ENCODE measurements at regions not wholly inside any gene's neighbourhood (a gene's known extent, or its start where the extent isn't known, plus 50 kb on each side); places are given as distances from the start of the nearest gene placed in this dataset.
"Not testable (repeated sequence)": the region's sequence is repeated elsewhere in the genome, so short reads cannot be mapped to it uniquely, and the experiment has no call there.

DNA sequence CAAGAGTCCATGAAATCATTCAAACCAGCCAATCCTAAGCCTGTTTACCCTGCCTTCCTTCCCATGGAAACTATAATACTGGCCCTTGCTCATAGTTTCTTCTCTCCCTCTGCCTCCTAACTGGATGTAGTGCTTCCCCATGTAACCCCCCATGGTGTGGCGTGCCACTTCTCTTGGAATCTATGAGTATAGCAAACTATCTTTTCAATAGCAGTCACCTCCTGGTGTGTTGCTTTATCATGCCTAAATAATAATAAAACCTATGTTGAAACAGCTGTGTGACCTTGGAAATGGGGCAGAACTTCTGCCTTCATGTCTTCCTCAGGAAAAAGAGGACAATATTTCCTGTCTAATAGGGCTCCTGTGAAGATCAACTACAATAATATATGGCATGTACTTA lies 234.8 kb upstream of the EDNRA start:
- DNase-seq (ENCODE audit: low read depth) = no peak

DNA sequence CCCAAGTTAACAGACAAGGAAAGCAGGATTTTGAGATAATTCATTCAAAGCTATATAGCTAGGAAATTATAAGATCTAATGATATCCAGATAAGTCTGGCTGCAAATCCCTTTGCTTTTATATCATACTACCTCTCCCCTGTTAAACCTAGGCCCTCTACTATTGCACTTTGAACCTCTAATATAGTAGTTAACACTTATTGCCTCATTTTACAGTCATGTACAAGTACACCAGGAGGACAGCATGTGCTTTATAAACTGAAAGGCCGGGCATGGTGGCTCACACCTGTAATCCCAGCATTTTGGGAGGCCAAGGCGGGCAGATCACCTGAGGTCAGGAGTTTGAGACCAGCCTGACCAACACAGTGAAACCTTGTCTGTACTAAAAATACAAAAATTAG lies 234.4 kb upstream of the EDNRA start:
- not testable (repeated sequence) for DNase-seq (ENCODE audit: low read depth)

DNA sequence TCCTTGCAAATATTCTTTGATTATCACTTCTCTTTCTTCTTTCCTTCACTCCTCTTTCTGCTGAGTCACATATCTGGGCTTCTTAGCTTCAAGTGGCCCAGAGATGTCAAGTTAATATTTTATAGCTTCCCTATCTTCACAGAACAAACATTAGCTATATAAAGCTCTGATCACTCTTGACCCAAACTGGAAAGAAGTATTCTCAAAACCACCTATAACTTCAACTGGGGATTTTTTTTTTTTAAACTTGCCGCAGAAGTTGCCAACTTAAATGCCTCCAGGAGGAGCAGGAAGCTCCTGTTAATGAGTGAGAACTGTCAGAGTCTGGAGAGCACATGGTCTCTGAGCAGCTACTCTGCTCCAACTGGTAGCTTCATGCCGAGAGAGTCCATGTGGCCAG lies 233.3 kb upstream of the EDNRA start:
- no peak for DNase-seq (ENCODE audit: low read depth)

DNA sequence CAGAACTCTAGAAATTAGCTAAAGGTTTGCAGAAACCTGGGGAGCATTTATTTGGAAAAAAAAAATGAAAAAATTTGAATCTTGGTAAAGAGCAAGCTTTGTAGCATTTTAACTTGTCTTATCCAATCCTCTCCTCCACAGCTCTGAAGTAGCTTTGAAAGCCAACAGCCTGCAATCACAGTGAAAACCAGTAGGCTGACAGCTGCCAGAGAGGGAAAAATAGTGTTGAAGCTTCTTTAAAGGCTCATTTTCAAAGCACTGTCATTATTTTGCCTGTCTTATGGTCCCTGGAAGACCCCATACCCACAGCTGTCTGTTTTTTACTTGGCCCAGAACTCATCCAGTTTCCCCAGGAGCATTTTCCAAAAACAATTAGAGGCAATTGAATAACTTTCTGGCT lies 230.8 kb upstream of the EDNRA start:
- no peak for DNase-seq (ENCODE audit: low read depth)

DNA sequence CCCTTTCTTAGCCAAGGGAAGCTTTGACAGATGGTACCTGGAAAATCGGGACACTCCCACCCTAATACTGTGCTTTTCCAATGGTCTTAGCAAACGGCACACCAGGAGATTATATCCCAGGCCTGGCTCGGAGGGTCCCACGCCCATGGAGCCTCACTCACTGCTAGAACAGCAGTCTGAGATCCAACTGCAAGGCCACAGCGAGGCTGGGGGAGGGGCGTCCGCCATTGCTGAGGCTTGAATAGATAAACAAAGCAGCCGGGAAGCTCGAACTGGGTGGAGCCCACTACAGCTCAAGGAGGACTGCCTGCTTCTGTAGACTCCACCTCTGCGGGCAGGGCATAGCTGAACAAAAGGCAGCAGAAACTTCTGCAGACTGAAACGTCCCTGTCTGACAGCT lies 225.6 kb upstream of the EDNRA start:
- not testable (repeated sequence) for DNase-seq (ENCODE audit: low read depth)

DNA sequence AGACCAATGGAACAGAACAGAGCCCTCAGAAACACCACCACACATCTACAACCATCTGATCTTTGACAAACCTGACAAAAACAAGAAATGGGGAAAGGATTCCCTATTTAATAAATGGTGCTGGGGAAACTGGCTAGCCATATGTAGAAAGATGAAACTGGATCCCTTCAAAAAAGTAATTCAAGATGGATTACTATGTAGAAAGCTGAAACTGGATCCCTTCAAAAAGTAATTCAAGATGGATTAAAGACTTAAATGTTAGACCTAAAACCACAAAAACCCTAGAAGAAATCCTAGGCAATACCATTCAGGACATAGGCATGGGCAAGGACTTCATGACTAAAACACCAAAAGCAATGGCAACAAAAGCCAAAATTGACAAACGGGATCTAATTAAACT lies 221.6 kb upstream of the EDNRA start:
- DNase-seq (ENCODE audit: low read depth) = not testable (repeated sequence)

DNA sequence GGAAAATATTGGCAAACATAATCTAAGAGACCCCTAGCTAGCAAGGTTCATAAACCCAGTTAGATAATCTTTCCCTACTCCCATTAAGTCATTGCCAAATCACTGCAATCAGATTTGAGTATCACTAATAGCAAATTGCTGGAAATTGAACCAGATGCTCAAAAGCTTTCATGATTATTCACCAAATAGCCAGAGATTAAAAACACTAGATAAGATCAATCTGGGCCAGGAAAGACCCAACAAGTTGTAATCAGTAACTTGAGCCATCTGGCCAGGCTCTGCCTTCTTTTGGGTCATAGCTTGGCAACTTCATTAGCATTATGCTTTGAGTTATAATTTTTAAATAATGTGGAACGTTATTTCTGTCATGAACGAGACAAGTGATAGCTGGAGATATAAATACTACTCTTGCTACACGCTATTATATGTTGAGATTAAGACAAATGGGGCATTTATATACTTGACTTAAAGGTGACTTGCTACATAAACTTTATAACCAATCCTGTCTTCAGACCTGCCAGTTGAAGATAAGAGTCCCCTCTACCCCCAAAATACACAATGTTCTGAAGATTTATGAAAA lies 196.6 kb upstream of the EDNRA start:
- DNase-seq (ENCODE audit: low read depth) = no peak

DNA sequence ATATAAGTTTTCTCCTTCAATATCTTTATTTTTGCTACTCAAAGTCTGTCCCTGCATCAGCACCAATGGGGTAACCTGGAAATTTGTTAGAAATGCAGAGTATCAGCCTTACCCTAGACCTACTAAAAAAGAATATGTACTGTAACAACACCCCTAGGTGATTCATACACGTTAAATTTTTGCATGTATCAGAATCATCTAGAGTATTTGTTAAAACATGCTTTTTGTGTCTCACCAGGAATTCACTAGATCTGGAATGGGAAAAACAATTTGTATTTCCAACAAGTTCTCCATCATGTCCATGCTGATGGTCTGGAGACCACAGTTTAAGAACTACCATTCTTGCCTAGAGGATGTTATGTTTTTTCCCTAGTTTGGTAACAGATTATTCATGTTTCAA lies 196.0 kb upstream of the EDNRA start:
- no peak for DNase-seq (ENCODE audit: low read depth)

DNA sequence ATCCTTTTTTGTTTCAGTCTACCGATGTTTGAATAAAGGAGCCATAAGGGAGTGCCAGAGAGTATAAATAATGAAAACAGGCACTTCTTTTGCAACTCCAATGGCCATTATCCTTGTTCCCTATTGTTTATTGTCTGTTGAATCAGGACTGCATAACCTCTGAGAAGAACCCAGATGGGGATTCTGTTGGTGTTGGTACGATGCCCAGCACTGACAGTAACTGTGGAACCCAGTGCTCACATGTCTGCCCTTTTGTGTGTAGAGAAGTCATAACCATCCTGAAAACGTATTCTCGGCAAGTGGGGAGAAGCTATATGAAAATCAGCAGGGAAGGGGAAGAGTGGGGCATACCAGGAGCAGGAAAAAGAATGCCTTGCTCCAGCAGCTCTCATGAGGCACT lies 195.1 kb upstream of the EDNRA start:
- DNase-seq (ENCODE audit: low read depth) = no peak

DNA sequence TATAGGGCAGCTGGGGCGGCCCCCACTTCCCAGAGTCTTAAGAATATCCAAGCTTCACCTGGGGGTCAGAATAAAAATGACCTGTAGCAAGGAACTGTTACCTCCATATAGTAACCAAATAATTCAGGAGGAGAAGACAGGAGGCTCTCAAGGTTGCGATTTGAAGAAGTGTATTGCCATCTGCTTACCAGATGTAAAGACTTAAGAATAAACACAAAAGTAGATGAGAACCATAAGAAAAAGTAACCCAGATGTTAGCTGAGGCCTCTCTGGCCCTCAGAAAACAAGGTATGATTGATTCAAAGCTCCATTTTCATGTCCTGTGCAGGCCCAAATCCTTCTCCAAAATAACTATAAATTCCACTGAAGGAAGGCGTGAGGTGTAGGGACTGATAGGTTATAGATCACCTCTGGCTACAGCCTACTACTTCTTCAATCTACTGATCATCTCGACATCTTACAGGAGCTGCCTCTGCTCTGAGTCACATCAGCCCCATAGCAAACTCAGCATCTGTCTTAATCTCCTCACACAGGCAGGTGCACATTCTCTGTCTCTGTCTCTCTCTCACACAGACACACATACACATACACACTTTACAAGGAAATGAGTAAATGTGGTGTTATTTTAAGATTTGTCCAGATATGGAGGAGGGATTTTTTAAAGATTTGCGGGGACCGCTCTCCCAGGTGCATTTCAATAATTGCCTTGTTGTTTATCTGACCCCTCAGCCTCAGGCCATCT lies 193.9 kb upstream of the EDNRA start:
- no peak for DNase-seq (ENCODE audit: low read depth)

DNA sequence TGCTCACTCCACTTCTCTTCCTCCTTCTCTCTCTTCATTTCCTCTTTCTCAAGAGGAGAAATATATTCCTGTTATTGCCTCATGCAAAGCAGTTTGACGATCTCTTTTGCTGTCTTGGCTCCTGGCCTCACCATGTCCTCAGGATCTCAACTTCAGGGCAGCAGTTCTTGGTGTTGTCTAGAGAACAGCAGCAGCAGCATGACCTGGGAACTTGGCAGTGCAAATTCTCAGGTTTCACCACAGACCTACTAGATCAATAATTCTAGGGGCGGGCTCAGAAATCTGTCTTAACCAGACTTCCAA lies 193.4 kb upstream of the EDNRA start:
- DNase-seq (ENCODE audit: low read depth) = no peak

DNA sequence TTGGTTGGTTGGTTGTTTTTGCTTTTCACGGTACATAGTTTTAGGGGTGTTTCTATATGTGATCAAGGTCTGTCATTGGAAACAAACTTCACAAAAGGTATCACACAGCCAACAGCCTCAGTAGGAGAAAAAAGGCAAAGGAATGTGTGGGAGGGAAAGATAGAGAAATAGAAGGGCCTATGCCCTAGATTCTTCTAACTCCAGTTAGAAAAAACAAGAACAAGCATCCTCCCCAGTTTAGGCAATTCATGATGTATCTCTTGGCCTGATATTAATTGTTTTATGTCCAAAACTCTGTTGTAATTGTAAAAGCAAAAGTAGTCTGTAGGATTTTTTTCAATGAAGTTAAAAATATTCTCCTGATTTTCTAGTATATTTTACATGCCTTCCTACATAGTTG lies 192.4 kb upstream of the EDNRA start:
- no peak for DNase-seq (ENCODE audit: low read depth)

DNA sequence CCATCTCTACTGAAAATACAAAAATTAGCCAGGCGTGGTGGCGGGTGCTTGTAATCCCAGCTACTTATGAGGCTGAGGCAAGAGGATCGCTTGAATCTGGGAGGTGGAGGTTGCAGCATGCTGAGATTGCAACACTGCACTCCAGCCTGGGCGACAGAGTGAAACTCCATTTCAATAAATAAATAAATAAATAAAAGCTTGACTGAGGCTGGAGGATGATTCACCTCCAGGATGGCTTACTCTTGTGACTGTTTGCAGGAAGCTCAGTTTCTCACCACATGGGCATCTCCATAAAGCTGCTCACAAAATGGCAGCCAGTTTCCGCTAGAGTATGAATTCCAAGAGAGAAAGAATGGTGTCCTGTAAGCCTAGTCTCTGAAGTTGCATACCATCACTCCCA lies 191.7 kb upstream of the EDNRA start:
- no peak for DNase-seq (ENCODE audit: low read depth)

DNA sequence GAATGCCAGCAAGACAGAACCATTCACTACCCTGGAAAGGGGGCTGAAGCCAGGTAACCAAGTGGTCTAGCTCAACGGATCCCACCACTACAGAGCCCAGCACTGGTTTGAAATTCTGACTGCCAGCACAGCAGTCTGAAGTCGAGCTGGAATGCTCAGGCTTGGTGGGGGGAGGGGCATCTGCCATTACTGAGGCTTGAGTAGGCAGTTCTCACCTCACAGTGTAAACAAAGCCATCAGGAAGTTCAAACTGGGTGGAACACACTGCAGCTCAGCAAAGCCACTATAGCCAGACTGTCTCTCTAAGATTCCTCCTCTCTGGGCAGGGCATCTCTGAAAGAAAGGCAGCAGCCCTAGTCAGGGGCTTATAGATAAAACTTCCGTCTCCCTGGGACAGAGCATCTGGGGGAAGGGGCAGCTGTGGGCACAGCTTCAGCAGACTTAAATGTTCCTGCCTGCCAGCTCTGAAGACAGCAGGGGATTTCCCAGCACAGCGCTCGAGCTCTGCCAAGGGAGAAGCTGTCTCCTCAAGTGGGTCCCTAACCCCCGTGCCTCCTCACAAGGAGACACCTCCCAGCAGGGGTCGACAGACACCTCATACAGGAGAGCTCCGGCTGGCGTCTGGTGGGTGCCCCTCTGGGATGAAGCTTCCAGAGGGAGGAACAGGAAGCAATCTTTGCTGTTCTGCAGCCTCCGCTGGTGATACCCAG lies 188.1 kb upstream of the EDNRA start:
- DNase-seq (ENCODE audit: low read depth) = not testable (repeated sequence)

DNA sequence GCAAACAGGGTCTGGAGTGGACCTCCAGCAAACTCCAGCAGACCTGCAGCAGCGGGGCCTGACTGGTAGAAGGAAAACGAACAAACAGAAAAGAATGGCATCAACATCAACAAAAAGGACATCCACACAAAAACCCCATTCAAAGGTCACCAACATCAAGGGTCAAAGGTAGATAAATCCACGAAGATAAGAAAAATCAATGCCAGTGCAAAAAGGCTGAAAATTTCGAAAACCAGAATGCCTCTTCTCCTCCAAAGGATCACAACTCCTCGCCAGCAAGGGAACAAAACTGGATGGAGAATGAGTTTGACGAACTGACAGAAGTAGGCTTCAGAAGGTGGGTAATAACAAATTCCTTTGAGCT lies 187.6 kb upstream of the EDNRA start:
- DNase-seq (ENCODE audit: low read depth) = not testable (repeated sequence)

DNA sequence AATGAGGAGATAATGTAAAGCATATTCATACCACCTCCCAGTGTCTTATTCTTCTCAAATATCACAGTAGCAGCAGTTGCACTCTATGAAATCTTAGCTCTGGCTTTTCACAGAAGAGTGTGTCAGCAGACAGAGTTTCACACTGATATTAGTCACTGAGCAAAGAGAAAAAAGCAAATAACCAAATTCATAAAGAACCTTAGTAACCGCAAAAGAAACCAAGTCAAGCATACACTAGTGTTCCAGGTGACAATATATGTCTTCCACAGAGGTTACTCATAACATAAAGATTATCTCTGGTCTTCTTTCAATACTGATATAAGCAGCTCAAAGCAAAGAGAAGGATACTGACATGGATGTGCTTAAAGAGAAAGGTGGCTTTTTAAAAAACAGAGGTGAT lies 181.7 kb upstream of the EDNRA start:
- no peak for DNase-seq (ENCODE audit: low read depth)

DNA sequence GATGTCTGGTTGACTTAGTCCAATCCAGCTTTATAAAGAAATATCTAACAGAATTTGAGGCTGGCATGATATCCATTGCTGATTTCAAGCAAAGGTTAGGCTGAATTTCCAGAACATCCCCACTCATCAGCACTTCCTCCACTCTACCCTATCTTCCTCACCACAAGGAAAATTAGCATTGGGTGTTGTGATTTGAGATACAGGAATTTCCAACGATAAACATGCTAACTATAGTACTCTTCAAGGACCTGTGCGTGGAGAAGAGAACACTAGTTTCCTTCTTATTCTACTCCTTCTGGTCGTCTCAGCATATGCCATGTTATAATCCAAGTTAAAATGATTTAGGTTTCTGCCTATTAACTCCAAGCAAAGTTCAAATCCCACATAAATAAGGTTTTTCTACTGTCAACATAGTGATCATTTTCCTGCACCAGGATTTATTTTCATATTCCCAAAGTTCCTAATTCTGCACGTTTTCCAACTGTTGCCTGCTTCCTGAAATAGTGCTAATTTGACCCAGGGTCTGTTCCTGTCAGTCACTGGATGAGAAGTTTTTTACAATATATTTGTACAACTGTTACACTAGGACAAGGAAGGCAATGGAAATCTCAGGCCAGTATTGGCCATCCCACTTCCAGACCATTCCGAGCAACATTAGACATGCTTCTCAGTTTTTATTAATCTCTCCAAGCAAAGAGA lies 177.6 kb upstream of the EDNRA start:
- DNase-seq (ENCODE audit: low read depth) = no peak

DNA sequence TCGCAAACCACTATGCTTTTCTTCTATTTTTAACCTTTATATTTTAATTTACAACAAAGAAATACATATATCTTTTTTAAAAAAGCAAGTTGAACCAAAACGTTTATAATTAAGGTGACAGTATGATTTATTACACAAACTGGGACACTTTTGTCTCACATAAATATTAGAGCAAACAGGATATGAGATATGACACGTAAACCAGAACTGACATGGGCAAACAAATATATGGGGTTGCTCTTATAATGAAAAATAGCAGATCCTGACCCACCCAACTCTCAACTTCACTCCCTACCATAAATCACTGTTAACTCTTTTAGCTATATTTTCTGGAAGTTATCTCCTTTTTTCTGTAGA lies 177.0 kb upstream of the EDNRA start:
- no peak for DNase-seq (ENCODE audit: low read depth)

DNA sequence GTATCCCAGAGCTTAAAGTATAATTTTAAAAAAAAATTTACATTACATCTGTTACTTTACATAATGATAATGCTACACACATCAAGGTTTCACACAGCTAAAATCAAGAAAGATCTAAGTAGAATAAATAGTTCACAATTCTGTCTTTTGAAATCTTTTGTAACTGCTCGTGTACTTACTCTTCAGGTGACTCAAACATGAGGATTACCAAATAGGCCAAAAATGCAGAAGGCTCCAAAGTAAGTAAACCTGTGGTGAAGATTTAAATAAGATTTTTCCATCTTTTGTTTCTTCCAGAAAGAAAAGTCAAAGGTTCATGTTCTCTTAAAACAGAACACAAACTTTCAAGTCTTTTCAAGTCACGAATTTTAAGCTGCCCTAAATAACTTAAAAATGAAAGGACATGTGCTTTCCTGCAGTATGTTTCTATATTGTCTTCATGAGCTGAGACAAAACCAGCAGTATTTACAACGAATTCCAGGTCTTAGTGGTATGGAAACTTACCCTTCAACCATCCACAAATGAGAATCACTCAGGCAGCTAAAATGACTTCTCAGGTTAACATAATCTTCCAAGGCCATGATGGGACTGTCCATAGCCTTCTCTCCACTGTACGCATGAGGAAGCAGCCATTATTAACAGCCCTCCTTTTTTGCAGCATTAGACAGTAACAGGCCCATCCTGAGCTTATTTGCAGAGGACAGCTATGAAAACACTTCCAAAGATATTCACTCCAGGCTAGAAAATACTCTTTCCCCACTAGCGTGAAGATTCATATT lies 172.8 kb upstream of the EDNRA start:
- no peak for DNase-seq (ENCODE audit: low read depth)

DNA sequence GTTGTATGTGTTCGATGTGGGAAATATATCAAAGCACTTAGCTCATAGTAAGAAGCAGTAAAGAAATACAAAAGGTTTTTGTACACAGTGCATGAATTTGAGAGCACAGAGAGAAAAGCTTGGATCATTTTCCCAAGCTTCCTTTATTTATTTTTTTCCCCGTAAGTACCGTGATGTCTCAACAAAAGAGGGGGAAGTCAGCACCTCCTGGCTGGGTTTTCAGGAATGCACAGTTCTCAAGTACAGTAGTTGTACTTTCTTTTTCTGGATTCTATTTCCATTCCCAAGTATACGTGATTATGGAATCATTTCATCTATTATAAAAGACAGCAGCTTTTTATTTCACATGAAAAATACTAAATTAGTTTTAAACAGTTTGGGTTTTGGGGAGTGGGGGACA lies 171.5 kb upstream of the EDNRA start:
- no peak for DNase-seq (ENCODE audit: low read depth)

DNA sequence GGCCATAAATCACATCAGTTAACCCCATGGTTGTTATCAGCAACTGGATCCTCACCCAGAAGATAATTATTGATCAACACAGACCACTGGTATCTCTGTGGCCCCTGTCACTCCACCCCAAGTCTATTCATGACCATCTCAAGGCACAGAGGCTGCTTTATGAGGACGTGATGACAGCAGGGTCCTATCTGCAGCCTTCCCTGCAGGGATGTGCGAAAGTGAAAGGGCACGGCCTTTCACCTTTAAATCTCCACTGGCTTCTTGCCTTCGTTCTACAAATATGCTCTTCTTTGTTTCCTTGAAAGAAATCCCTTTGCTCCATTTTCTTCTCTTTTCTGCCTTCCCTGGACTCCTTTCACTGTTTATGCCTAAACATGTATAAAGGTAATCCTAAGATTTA lies 170.6 kb upstream of the EDNRA start:
- no peak for DNase-seq (ENCODE audit: low read depth)

DNA sequence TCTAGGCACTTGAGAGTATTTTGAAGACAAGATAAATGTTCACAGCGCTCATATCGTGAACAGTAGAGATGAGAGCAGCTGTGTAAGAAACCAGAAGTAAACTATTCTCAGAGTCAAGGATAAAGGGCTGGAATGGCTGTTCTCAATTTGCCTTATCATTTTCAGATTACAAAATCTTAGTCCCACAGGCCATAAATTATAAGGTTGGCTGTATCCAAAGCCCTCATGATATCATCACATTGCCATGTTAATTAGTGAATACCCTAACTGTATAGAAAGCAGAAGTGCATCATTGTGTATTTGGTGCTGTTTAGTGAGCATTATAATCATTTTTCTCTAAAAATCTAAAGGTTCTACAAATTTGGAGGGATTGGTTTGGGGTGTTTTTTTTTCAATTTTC lies 168.9 kb upstream of the EDNRA start:
- DNase-seq (ENCODE audit: low read depth) = no peak
